ENCODE measurements at regions not wholly inside any gene's neighbourhood (a gene's known extent, or its start where the extent isn't known, plus 50 kb on each side); places are given as distances from the start of the nearest gene placed in this dataset.

- no peak for DNase-seq (ENCODE audit: low read depth)
- TF ChIP-seq, protein P1, sequence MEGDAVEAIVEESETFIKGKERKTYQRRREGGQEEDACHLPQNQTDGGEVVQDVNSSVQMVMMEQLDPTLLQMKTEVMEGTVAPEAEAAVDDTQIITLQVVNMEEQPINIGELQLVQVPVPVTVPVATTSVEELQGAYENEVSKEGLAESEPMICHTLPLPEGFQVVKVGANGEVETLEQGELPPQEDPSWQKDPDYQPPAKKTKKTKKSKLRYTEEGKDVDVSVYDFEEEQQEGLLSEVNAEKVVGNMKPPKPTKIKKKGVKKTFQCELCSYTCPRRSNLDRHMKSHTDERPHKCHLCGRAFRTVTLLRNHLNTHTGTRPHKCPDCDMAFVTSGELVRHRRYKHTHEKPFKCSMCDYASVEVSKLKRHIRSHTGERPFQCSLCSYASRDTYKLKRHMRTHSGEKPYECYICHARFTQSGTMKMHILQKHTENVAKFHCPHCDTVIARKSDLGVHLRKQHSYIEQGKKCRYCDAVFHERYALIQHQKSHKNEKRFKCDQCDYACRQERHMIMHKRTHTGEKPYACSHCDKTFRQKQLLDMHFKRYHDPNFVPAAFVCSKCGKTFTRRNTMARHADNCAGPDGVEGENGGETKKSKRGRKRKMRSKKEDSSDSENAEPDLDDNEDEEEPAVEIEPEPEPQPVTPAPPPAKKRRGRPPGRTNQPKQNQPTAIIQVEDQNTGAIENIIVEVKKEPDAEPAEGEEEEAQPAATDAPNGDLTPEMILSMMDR (IDR thresholded peaks at IDR 0.05; ENCODE audit: insufficient read depth, low read depth, low read length, missing control alignments) = no peak
- no peak overlapping the region for H3K4me3 ChIP-seq (ENCODE audit: low read length)
Measured at GRCh38 chr5:39640552-39640951, 215.8 kb upstream of the DAB2 start.

- H3K4me3 ChIP-seq (ENCODE audit: low read length) = no peak overlapping the region
- TF ChIP-seq, protein P1 (IDR thresholded peaks at IDR 0.05; ENCODE audit: insufficient read depth, low read depth, low read length, missing control alignments) = no peak
- peak; percentile 74 for DNase-seq (ENCODE audit: low read depth)
Measured at GRCh38 chr5:39639618-39640089, 214.9 kb upstream of the DAB2 start.

DNA sequence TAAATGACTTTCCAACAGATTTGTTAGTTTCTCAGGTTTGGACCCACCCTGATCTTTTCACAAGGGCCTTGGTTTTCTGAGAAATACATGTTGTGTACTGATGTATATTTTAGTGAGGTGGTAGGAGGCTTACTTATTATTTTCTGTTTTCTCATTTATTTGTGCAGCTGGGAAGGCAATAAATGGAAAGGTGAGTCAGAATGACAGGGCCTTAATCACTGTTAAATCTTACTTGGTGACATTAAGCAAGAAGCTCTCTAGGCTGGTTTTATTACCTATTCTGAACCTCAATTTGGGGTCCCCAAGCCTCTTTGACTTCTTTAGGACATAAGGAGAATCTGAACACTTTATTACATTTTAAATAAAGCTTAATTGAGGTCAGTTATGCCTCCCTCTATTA, 214.0 kb upstream of the DAB2 start:
- no peak overlapping the region for H3K4me3 ChIP-seq (ENCODE audit: low read length)
- peak; percentile 60 for DNase-seq (ENCODE audit: low read depth)

DNA sequence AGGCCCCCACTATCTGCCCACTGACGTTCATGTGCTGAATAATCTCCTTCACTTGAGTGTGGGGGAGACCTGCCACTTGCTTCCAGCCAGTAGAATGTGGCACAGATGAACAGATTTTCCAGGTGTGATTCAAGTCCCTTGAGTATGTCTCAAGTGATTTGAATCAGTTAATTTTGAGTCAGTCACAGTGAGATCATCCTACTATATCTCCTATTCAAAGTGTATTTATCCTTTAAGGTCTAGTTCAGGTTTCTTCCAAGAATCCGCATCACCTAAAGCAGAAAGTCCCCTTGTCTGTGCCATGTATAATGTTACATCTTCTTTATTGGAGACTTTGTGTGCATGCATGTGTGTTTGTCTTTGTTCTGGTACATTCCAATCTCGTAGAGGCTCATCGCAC, 208.3 kb upstream of the DAB2 start:
- peak; percentile 13 for DNase-seq (ENCODE audit: low read depth)
- no peak overlapping the region for H3K4me3 ChIP-seq (ENCODE audit: low read length)
- TF ChIP-seq, protein P1 (IDR thresholded peaks at IDR 0.05; ENCODE audit: insufficient read depth, low read depth, low read length, missing control alignments) = no peak

More for the DNA sequence above, 214.0 kb upstream of the DAB2 start:
- TF ChIP-seq, protein P1 (IDR thresholded peaks at IDR 0.05; ENCODE audit: insufficient read depth, low read depth, low read length, missing control alignments) = no peak

- H3K4me3 ChIP-seq (ENCODE audit: low read length) = no peak overlapping the region
- DNase-seq (ENCODE audit: low read depth) = no peak
- TF ChIP-seq, protein P1 (IDR thresholded peaks at IDR 0.05; ENCODE audit: insufficient read depth, low read depth, low read length, missing control alignments) = no peak
Measured at GRCh38 chr5:39631958-39632357, 207.2 kb upstream of the DAB2 start.

DNA sequence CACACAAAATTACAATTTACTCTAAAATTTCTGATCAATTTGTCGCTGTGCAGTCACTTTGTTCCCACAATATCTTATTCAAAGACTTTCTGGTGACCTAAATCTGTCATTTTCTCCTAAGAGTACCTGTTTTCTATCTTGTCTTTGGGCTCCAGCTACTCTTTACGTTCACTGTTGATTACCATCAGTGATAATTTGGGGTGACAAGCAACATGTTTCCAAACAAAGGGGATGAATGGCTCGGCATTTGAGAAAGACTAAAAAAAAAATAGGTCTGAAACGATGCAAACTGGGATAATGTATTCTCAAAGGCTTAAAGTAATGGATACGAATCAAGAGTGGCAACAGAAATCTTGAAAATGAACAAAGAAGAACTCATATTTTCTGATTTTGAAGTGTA, 205.2 kb upstream of the DAB2 start:
- no peak overlapping the region for H3K4me3 ChIP-seq (ENCODE audit: low read length)
- TF ChIP-seq, protein P1 (IDR thresholded peaks at IDR 0.05; ENCODE audit: insufficient read depth, low read depth, low read length, missing control alignments) = no peak
- DNase-seq (ENCODE audit: low read depth) = no peak

DNA sequence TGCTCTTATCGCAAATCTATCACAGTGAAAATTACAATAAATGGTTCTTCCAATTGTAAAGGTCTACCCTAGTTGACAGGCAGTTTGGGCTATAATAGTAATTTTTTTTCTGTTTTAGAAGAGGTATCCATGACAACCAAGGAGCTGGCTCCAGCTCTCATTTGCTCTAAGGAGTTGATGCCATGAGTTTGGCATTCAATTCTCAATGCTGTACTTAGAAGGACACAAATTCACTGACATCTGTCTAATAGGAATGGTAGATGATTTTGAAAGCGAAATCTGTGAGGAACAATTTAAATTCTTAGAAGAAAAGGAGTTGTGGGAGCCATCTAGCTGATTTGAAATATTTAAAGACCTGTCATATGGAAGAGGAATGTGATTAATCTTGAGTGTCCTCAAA, 203.6 kb upstream of the DAB2 start:
- TF ChIP-seq, protein P1 (IDR thresholded peaks at IDR 0.05; ENCODE audit: insufficient read depth, low read depth, low read length, missing control alignments) = no peak
- no peak for DNase-seq (ENCODE audit: low read depth)
- H3K4me3 ChIP-seq (ENCODE audit: low read length) = no peak overlapping the region
